Head of caudate nucleus (tissue), 42 donors: ENCODE measurements at regions not wholly inside any gene's neighbourhood (a gene's known extent, or its start where the extent isn't known, plus 50 kb on each side); places are given as distances from the start of the nearest gene placed in this dataset.
A peak's percentile ranks its signal among the peaks of the same experiment; 100 is the strongest.

Experiments used
- DNase-seq, 42 donors: peaks; one replicate each; pipeline versions ENCODE4 v3.0.0 to v3.0.0-alpha.2; 2020 to 2021; ENCODE audit warnings: mixed read lengths in 7 of 42
- intact Hi-C: fragments of 100-400 bp; cut with DNase I; formaldehyde crosslinking; loops from one replicate; pipeline ENCODE4 v1.15.0; 2022

- intact Hi-C loops: no loop called here
- no peak for DNase-seq
Measured at GRCh38 chr17:77439189-77440018, 298.6 kb downstream of the SEC14L1 start.

- intact Hi-C loops: no loop called here
- DNase-seq: no peak
Measured at GRCh38 chr17:77440560-77440981, 299.8 kb downstream of the SEC14L1 start.

- intact Hi-C loops: no loop called here
- DNase-seq: peak in 1 of 42 donors; percentile 18
Measured at GRCh38 chr17:77441130-77441920, 300.6 kb downstream of the SEC14L1 start.

- intact Hi-C loops: no loop called here
Measured at GRCh38 chr17:77441940-77442339, 301.2 kb downstream of the SEC14L1 start.

DNA sequence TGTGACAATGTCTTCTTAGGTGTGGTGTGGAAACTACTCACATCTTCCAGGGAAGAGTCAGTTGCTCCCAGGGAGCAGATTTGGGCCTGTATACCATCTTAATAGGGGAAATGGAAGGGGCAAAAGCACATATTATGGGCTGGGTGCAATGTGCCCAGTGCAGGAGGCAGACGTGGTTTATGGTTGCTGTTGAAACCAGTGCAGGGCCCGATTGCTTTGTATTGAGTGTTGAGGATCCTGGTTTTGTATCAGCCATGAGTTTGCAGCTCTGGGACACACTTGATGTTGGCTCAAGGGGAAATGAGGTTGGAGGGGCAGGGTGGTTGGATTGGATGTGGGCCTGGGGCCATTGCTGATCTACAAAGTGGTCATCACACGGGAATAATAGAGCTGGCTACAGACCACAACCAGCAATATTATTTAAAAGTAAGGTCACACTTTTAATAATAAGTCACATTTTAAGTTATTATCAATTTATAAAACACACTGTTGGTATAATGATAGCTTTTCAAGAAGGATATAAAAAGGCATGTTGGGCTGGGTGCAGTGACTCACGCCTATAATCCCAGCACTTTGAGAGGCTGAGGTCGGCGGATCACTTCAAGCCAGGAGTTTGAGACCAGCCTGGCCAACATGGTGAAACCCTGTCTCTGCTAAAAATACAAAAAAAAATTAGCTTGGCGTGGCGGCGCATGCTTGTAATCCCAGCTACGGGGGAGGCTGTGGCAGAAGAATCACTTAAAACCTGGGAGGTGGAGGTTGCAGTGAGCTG is 302.4 kb downstream of the SEC14L1 start:
- intact Hi-C loops: no loop called here

More at GRCh38 chr17:77441940-77442339, 301.2 kb downstream of the SEC14L1 start:
- DNase-seq: no peak

DNA sequence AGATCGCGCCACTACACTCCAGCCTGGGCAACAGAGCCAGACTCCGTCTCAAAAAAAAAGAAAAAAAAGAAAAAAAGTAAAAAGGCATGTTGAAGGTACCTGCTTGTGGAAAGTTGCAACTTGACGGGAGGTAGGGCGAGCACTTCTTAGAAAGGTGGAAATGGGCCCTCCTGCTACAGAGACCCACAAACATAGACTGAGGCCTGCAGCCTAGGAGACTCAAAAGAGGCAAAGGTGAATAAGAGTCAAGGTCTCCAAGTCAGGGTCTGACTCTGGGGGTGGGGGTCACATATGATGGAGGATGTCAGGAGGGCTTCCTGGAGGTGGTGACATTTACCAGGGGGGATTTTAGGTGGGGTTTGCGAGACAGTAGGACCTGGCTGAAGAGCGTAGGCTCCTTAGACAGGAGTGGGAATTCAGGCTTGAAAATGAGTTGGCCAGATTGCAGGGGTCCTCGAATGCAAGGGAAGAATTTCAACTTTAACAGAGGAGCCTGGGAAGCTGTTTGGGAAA is 303.0 kb downstream of the SEC14L1 start:
- no peak for DNase-seq
- intact Hi-C loops: no loop called here

More for the DNA sequence above, 302.4 kb downstream of the SEC14L1 start:
- DNase-seq: no peak

DNA sequence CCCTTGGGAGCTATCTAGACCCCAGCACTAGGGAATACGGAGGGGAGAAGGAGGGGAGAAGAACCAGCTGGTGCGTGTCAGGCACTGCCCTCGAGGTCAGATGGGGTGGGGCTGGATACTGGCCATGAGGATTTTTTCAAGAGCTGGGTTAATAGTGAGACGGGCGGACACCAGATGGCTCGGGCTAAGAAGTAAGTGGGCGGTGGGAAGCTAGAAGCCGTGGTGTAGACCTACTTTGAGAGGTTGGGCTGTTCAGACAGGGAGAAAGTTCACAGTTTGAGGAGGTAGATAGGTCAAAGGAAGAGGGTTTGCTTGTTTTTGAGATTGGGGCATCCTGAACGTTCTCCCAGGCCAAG is 303.8 kb downstream of the SEC14L1 start:
- DNase-seq: no peak
- intact Hi-C loops: no loop called here

GRCh38 chr17:77444984-77445759 is 304.4 kb downstream of the SEC14L1 start:
- intact Hi-C loops: no loop called here
- DNase-seq: peak in 2 of 42 donors; percentile 10 to 45

DNA sequence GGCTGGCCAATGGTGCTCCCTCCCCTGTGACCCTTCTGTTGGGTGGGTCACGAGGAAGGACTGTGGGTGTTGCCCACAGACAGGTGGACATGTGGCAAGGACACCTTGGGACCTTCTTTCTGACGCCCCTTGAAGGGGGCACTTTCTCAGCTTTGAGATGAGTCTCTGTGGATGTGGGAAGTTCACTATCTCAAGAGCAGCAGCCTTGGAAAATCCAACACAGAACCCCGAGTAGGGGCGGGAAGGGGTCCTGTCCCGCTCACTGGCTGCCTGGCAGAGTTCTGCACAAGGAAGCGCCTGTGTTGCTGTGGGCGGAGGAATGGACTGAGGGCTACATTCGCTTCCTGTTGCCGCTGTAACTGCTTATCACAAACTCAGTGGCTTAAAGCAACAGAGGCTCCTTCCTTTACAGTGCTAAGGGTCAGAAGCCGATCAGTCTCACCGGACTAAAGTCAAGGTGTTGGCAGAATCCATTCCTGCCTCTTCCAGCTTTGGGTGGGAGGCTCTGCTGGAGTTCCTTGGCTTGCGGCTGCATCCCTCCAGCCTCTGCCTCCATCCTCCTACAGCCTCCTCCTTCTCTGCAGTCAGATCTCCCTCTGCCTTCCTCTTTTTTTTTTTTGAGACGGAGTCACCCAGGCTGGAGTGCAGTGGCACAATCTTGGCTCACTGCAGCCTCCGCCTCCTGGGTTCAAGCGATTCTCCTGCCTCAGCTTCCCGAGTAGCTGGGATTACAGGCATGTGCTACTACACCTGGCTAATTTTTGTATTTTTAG is 305.2 kb downstream of the SEC14L1 start:
- intact Hi-C loops: no loop called here
- no peak for DNase-seq

GRCh38 chr17:77446940-77447634 is 306.3 kb downstream of the SEC14L1 start:
- DNase-seq: no peak
- intact Hi-C loops: no loop called here

GRCh38 chr17:77449373-77449907 is 308.7 kb downstream of the SEC14L1 start:
- intact Hi-C loops: no loop called here
- no peak for DNase-seq

GRCh38 chr17:77449908-77450741 is 309.4 kb downstream of the SEC14L1 start:
- DNase-seq: peak; percentile 60 to 90 (median 78)
- intact Hi-C loops: no loop called here

- intact Hi-C loops: no loop called here
- no peak for DNase-seq
Measured at GRCh38 chr17:77450742-77451244, 310.0 kb downstream of the SEC14L1 start.

- peak; percentile 79 to 96 (median 90) for DNase-seq
- intact Hi-C loops: no loop called here
Measured at GRCh38 chr17:77451245-77451893, 310.6 kb downstream of the SEC14L1 start.
